WI38 (cell line): ENCODE measurements at regions not wholly inside any gene's neighbourhood (a gene's known extent, or its start where the extent isn't known, plus 50 kb on each side); places are given as distances from the start of the nearest gene placed in this dataset.

Experiments
- H3K4me3 ChIP-seq: 2 replicates; pipeline ENCODE4 v1.5.1; 2011; ENCODE audit warnings: low read depth, mild to moderate bottlenecking, control low read depth, low read length
- CTCF ChIP-seq: IDR thresholded peaks from 2 replicates; pipeline ENCODE4 v1.5.1; 2012; ENCODE audit warnings: low read depth, mild to moderate bottlenecking, control low read depth, low read length

GRCh38 chr18:40469316-40469715, 1485.7 kb upstream of the PIK3C3 start:
- no peak for TF ChIP-seq CTCF
- H3K4me3 ChIP-seq: no peak overlapping the region

- H3K4me3 ChIP-seq: no peak overlapping the region
- no peak for TF ChIP-seq CTCF
Measured at GRCh38 chr18:40464032-40464431, 1491.0 kb upstream of the PIK3C3 start.

- H3K4me3 ChIP-seq: no peak overlapping the region
- no peak for TF ChIP-seq CTCF
Measured at GRCh38 chr18:40453903-40454302, 1501.1 kb upstream of the PIK3C3 start.

GRCh38 chr18:40452599-40452998, 1502.4 kb upstream of the PIK3C3 start:
- TF ChIP-seq CTCF: no peak
- no peak overlapping the region for H3K4me3 ChIP-seq

- no peak overlapping the region for H3K4me3 ChIP-seq
- TF ChIP-seq CTCF: no peak
Measured at GRCh38 chr18:40450751-40451150, 1504.3 kb upstream of the PIK3C3 start.

GRCh38 chr18:40447820-40448219, 1507.2 kb upstream of the PIK3C3 start:
- H3K4me3 ChIP-seq: no peak overlapping the region
- no peak for TF ChIP-seq CTCF

- no peak for TF ChIP-seq CTCF
- no peak overlapping the region for H3K4me3 ChIP-seq
Measured at GRCh38 chr18:40440088-40440487, 1514.9 kb upstream of the PIK3C3 start.
